ENCODE measurements at regions not wholly inside any gene's neighbourhood (a gene's known extent, or its start where the extent isn't known, plus 50 kb on each side); places are given as distances from the start of the nearest gene placed in this dataset.

DNA sequence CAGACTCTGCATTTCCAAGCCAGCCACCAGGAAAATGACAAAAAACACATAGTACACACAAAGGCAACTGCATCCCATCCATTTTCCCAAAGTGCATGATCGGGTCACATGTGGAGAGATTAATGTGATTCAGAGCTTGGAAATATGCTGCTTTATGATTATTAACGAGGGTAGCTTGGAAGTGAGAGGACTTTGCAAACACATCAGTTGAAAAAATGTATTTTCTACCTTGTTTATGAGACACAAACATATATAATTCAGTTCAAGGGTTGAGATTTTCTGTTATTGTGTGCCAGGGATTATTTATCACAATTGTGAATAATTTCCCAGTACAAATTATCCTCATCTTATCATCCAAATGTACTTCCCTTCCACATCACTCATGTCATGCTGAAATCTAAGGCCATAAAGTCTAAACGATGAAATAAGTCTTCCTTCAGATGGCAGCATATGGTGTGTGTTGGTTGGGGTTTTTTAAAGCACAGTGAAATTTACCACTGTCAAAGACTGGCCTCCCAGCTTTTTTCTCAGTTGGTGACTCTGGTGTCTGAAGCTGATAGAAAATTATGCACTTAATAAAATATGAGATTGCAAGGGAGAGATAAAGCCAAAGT is 104.7 kb upstream of the ADAMTS18 start:
- ATAC-seq: no peak

DNA sequence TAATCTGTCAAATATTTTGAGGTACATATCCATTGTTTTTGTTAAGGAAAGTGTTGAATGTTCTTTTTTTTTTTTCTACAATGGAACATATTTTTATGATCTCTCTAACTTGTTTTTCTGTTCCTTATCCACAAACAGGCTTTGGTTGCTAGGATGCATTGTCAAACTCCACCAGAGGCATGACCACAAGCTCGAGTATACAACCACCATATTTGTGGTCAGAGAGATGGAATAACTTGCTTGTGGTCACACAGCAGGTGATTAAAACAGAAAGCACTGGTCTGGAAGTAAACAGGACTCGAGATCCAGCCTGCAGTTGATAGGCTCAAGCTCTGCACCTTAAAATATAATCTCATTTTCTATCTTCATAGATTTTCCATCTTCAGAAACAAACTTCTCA is 105.8 kb upstream of the ADAMTS18 start:
- Histone ChIP-seq H3K4me3 (no peak overlapping the region), H3K9me3 (no peaks in the 10 kb centered on the region), H3K4me1 (no peaks in the 10 kb centered on the region), H3K27ac (no peak overlapping the region), H3K36me3 (replicated peaks in 1 of 2; ENCODE audit: insufficient read depth in 1 of 2, low read depth in 2 of 2) (no peaks in the 10 kb centered on the region), H3K27me3 (no peaks in the 10 kb centered on the region)
- ATAC-seq: no peak
- intact Hi-C loops (cut with DNase I): no loop called here
- WGBS, 2 donors: 22 to 34% methylated on average over 2 of the region's 2 CpGs
- TF ChIP-seq, protein P1, sequence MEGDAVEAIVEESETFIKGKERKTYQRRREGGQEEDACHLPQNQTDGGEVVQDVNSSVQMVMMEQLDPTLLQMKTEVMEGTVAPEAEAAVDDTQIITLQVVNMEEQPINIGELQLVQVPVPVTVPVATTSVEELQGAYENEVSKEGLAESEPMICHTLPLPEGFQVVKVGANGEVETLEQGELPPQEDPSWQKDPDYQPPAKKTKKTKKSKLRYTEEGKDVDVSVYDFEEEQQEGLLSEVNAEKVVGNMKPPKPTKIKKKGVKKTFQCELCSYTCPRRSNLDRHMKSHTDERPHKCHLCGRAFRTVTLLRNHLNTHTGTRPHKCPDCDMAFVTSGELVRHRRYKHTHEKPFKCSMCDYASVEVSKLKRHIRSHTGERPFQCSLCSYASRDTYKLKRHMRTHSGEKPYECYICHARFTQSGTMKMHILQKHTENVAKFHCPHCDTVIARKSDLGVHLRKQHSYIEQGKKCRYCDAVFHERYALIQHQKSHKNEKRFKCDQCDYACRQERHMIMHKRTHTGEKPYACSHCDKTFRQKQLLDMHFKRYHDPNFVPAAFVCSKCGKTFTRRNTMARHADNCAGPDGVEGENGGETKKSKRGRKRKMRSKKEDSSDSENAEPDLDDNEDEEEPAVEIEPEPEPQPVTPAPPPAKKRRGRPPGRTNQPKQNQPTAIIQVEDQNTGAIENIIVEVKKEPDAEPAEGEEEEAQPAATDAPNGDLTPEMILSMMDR (IDR thresholded peaks at IDR 0.05): no peak
- no peak for TF ChIP-seq POLR2A (IDR thresholded peaks at IDR 0.05)
- DNase-seq: no peak

More for the DNA sequence above, 104.7 kb upstream of the ADAMTS18 start:
- Histone ChIP-seq H3K27ac (no peak overlapping the region), H3K4me3 (no peak overlapping the region), H3K27me3 (no peaks in the 10 kb centered on the region), H3K4me1 (no peaks in the 10 kb centered on the region), H3K36me3 (replicated peaks in 1 of 2; ENCODE audit: insufficient read depth in 1 of 2, low read depth in 2 of 2) (no peaks in the 10 kb centered on the region), H3K9me3 (no peaks in the 10 kb centered on the region)
- 37 to 38% methylated on average over 3 of the region's 3 CpGs for WGBS, 2 donors
- intact Hi-C loops (cut with DNase I): no loop called here
- no peak for TF ChIP-seq POLR2A (IDR thresholded peaks at IDR 0.05)
- TF ChIP-seq, protein P1 (IDR thresholded peaks at IDR 0.05): no peak
- no peak for DNase-seq

DNA sequence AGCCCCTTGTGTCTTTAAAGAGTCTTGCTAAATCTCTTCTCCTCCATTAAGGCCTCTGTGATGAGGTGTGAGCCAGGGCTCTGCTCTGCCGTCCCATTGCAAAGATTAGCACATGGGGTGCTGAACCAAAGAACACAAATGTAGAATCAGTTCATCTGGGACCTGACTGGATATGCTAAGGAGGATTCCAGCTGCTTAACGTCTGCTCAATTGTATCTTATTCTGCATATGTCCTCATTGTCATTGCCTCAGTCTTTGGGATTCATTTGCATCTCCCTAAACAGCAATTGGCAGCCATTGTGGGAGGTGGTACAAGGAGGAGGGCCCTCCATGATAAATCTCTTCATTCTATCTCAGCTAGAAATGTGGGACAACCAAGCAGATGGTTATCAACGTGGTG is 106.3 kb upstream of the ADAMTS18 start:
- intact Hi-C loops (cut with DNase I): no loop called here
- H3K4me3 ChIP-seq: no peak overlapping the region
- no peaks in the 10 kb centered on the region for H3K36me3 ChIP-seq (replicated peaks in 1 of 2; ENCODE audit: insufficient read depth in 1 of 2, low read depth in 2 of 2)
- no peaks in the 10 kb centered on the region for H3K9me3 ChIP-seq
- DNase-seq: no peak
- WGBS, 2 donors: 25 to 37% methylated on average over 3 of the region's 3 CpGs
- no peaks in the 10 kb centered on the region for H3K4me1 ChIP-seq
- no peaks in the 10 kb centered on the region for H3K27me3 ChIP-seq
- no peak for ATAC-seq
- H3K27ac ChIP-seq: no peak overlapping the region
- TF ChIP-seq, protein P1 (IDR thresholded peaks at IDR 0.05): no peak
- no peak for TF ChIP-seq POLR2A (IDR thresholded peaks at IDR 0.05)

DNA sequence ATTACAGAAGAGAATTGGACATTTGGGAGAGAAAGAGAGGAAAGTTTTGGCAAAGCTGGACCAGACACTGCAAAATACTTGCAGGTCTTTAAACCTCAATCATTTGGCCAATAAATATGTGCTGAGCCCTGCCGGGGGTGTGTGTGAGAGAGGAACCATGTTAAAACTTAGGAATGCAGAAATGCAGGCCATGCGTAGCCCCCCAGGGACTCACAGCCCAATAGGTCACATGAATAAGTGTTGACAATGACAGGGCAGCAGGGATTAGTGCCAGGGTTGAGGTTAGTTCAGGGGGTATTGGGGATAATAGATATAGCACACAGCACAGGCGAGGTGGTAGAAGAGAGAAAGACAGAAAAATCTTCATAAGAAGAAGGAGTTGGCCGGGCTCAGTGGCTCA is 113.3 kb upstream of the ADAMTS18 start:
- Histone ChIP-seq H3K4me1 (no peaks in the 10 kb centered on the region), H3K27ac (no peak overlapping the region), H3K27me3 (no peaks in the 10 kb centered on the region), H3K9me3 (no peaks in the 10 kb centered on the region), H3K36me3 (replicated peaks in 1 of 2; ENCODE audit: insufficient read depth in 1 of 2, low read depth in 2 of 2) (no peaks in the 10 kb centered on the region), H3K4me3 (no peak overlapping the region)
- intact Hi-C loops (cut with DNase I): no loop called here
- TF ChIP-seq, protein P1 (IDR thresholded peaks at IDR 0.05): no peak
- TF ChIP-seq POLR2A (IDR thresholded peaks at IDR 0.05): no peak
- ATAC-seq (no peak), DNase-seq (no peak)
- WGBS, 2 donors: 74 to 87% methylated on average over 4 of the region's 4 CpGs

DNA sequence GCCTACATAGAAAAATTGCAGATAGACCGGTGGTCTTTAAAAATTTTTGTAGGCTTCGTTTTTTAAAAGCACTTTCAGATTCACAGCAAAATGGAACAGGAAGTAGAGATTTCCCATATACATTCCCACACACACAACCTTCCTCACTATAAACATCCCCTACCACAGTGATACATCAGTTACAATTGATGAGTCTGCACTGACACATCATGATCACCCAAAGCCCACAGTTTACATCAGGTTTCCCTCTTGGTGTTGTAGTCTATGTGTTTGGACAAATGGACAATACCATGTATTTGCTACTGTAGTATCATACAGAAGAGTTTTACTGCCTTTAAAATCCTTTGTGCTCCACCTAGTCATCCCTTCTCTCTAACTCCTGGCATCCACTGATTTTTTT is 113.9 kb upstream of the ADAMTS18 start:
- DNase-seq: no peak
- no peaks in the 10 kb centered on the region for H3K27me3 ChIP-seq
- no peak overlapping the region for H3K27ac ChIP-seq
- no peaks in the 10 kb centered on the region for H3K9me3 ChIP-seq
- WGBS, 2 donors: 51 to 60% methylated on average over 2 of the region's 2 CpGs
- H3K36me3 ChIP-seq (replicated peaks in 1 of 2; ENCODE audit: insufficient read depth in 1 of 2, low read depth in 2 of 2): no peaks in the 10 kb centered on the region
- ATAC-seq: no peak
- intact Hi-C loops (cut with DNase I): no loop called here
- H3K4me3 ChIP-seq: no peak overlapping the region
- no peak for TF ChIP-seq POLR2A (IDR thresholded peaks at IDR 0.05)
- TF ChIP-seq, protein P1 (IDR thresholded peaks at IDR 0.05): no peak
- no peaks in the 10 kb centered on the region for H3K4me1 ChIP-seq
